Activated T-cell treated with anti-CD3 and anti-CD28 coated beads for 1 hour (primary cell): ENCODE measurements at regions not wholly inside any gene's neighbourhood (a gene's known extent, or its start where the extent isn't known, plus 50 kb on each side); places are given as distances from the start of the nearest gene placed in this dataset.
"Not testable (repeated sequence)": the region's sequence is repeated elsewhere in the genome, so short reads cannot be mapped to it uniquely, and the experiment has no call there.

Source experiments
- DNase-seq: peaks from one replicate; pipeline ENCODE4 v3.0.0-alpha.2; 2020; ENCODE audit warnings: low read depth

- DNase-seq, result no peak
These were observed 82.2 kb upstream of the SLC22A16 start for GRCh38 chr6:110558575-110558974.

GRCh38 chr6:110557199-110557598 lies 80.8 kb upstream of the SLC22A16 start:
- DNase-seq, result no peak

- DNase-seq, result no peak
These were observed 80.1 kb upstream of the SLC22A16 start for GRCh38 chr6:110556317-110557110.

GRCh38 chr6:110554966-110555460 lies 78.6 kb upstream of the SLC22A16 start:
- no peak for DNase-seq

- no peak for DNase-seq
These were observed 78.0 kb upstream of the SLC22A16 start for GRCh38 chr6:110554441-110554840.

GRCh38 chr6:110552901-110553641 lies 76.7 kb upstream of the SLC22A16 start:
- DNase-seq, result no peak

- no peak for DNase-seq
These were observed 75.7 kb upstream of the SLC22A16 start for GRCh38 chr6:110552076-110552475.

- no peak for DNase-seq
These were observed 74.7 kb upstream of the SLC22A16 start for GRCh38 chr6:110551088-110551487.

GRCh38 chr6:110550353-110550752 lies 73.9 kb upstream of the SLC22A16 start:
- no peak for DNase-seq

- DNase-seq, result no peak
These were observed 72.9 kb upstream of the SLC22A16 start for GRCh38 chr6:110549277-110549676.

GRCh38 chr6:110548110-110548847 lies 71.9 kb upstream of the SLC22A16 start:
- no peak for DNase-seq

GRCh38 chr6:110547266-110547964 lies 71.0 kb upstream of the SLC22A16 start:
- DNase-seq, result no peak

GRCh38 chr6:110545081-110545872 lies 68.9 kb upstream of the SLC22A16 start:
- no peak for DNase-seq

- no peak for DNase-seq
These were observed 68.1 kb upstream of the SLC22A16 start for GRCh38 chr6:110544472-110544871.

GRCh38 chr6:110543106-110543505 lies 66.7 kb upstream of the SLC22A16 start:
- DNase-seq, result no peak

GRCh38 chr6:110542311-110543024 lies 66.1 kb upstream of the SLC22A16 start:
- no peak for DNase-seq

GRCh38 chr6:110541701-110542309 lies 65.4 kb upstream of the SLC22A16 start:
- DNase-seq, result no peak

GRCh38 chr6:110539277-110540019 lies 63.0 kb upstream of the SLC22A16 start:
- DNase-seq, result not testable (repeated sequence)
